GM12872 (cell line): ENCODE measurements at regions not wholly inside any gene's neighbourhood (a gene's known extent, or its start where the extent isn't known, plus 50 kb on each side); places are given as distances from the start of the nearest gene placed in this dataset.

Experiments used
- TF ChIP-seq, protein P1 (sequence below): IDR thresholded peaks from 3 replicates; pipeline ENCODE4 v1.5.1; 2011; ENCODE audit warnings: low read depth, mild to moderate bottlenecking, low read length, moderate library complexity; ENCODE audit not compliant: insufficient read depth

DNA sequence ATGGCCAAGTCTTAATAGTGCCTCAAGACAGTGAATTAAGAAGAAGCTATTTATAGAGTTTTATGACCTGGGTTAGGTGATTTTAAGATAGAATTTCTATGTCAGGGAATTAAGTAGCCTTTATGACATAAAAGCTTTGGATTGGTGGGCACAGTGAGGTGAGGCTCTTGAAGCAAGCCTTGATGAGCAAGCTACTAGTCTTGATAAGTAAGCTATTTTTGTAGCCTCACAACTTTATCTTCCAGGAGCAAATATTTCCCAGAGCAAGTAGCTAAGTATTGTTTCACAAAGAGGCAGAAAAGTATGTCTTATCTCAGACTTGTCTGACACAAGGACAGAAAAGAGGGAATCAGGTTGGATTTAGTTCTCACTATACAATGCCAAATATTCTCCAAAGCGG is 491.7 kb upstream of the RASGRP1 start:
- TF ChIP-seq, protein P1, sequence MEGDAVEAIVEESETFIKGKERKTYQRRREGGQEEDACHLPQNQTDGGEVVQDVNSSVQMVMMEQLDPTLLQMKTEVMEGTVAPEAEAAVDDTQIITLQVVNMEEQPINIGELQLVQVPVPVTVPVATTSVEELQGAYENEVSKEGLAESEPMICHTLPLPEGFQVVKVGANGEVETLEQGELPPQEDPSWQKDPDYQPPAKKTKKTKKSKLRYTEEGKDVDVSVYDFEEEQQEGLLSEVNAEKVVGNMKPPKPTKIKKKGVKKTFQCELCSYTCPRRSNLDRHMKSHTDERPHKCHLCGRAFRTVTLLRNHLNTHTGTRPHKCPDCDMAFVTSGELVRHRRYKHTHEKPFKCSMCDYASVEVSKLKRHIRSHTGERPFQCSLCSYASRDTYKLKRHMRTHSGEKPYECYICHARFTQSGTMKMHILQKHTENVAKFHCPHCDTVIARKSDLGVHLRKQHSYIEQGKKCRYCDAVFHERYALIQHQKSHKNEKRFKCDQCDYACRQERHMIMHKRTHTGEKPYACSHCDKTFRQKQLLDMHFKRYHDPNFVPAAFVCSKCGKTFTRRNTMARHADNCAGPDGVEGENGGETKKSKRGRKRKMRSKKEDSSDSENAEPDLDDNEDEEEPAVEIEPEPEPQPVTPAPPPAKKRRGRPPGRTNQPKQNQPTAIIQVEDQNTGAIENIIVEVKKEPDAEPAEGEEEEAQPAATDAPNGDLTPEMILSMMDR = no peak

DNA sequence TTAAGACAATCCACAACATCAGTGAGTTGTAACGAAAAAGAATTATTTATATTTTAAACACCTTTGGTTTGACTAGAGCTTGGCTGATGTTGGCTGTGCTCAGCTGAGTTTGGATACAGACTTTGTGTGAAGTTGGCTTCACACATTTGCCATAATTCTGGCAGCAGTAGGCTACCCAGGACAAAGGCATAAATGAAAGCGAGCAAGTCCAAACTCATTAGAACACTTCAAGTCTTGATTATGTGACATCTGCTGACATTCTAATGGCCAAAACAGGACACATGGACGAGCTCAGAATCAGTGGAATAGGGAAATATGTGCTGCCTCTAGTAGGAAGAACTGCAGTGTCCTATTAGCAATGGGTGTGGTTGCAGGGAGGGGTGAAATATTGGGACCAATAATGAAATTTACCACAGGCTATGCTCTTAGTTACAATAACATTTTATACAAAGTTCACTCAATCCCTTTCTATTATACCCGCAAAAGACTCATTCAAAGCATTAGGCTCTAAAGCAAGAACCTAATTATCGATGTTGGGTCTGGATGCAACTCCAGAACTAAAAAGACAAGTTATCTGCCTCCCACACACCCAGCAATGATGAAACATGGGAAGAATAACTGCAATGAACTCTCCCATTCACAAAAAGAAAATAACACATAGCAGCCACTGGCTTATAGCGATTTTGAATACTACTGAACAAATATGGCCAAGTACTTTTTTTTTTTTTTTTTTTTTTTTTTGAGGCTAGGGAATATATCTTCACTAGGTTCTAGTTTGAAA is 493.9 kb upstream of the RASGRP1 start:
- TF ChIP-seq, protein P1 = no peak

DNA sequence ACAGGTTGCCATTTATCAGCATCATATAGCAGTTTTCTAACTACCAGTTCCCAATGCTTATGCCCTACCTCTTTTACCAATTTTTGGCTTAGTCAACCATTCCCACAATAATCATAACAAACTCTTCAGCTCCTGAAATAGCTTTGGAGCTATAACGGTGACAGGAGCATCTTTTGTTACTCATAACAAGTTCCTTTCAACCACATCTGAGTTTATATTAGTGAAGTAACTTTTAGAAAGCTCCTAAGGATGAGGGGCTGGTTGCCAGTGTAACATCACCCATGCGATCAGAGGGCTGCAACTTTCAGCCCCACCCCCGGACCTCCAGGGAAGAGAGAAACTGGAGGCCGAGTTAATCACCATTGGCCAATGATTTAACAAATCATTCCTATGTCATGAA is 495.3 kb upstream of the RASGRP1 start:
- TF ChIP-seq, protein P1 = no peak

DNA sequence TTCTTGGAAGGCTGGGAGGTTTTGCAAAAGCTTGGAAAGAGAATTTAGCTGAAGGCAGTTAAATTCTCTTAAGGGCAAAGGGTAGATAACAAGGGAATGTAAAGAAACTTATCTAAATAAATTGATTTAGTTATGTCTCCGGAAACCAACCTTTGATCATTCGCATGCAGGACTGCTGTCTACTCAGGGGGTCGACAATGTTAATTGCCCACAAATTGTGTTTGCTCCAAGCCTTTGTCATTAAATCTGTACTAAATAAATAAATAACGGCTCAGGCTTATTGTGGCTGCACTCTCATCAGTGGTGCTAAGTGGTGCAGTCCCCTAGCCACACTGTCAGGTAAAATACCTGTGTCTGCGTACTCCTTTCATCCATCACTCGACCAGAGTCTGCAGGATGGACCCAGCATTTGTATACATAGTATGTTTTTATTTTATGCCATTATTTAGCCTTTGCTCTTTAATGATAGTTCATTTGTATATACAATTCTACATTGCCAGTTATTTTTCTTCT is 497.4 kb upstream of the RASGRP1 start:
- TF ChIP-seq, protein P1 = no peak

DNA sequence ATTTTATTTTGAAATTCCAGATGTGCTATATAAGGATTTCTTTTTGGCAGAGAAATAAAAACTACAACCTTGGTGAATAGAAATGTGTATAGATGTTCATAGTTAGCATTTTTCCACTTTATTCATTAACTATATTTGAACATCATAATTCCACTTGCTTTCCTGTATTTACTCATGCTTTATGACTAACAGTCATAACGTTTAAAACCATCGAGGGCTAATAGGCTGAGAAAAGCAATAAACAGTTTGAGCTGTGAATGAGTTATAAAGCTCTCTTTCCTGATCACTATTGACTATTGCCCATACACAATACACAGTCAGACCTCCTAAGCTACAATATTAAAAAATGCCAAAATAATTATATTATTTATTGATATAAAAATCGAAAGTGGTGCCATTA is 502.1 kb upstream of the RASGRP1 start:
- TF ChIP-seq, protein P1 = no peak

DNA sequence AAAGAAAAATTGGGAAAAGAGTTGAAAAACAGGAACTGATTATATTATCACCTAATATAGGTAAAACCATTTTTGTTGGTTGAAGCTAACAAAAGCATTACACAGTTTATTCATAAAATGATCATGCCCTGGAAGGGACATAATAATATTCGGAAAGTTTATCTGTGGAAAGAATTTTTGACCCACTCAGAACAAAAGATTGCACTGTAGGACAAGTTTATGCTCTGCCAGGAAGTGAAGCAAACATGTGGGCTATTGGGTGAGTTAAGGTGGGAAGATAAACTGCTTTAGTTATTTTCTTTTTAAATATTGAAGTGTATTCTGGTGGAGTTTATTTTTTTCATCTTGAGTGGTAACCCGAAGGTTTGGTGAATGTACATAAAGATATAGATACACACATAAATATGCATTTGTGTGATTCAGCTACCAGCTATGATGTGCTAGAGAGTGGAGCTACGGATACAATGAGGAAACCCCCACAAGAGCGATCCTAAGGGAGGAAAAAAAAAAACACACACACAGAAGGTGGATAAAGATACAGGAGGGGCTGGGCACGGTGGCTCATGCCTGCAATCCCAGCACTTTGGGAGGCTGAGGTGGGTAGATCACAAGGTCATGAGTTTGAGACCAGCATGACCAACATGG is 506.4 kb upstream of the THBS1 start:
- TF ChIP-seq, protein P1 = no peak

DNA sequence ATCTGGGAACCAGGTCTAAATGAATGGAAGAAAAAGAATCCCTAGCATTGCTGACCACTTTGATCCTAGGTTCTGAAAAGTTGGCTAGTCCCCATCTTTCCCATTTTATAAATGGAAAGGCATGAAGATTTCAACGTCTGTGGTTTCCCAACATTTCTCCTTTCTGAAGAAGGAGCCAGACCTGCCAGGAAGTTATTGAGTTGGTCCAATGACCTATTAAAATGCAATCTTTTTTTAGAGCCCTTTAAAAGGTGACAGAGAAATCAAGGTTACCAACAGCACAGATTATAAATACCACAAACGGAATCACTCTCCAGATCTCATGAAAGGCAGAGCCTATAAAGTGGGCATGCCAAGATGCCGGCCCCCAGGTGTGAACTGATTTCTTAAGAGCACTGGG is 505.6 kb upstream of the THBS1 start:
- TF ChIP-seq, protein P1 = no peak
